Ectodermal cell (in vitro differentiated cells): ENCODE measurements at regions not wholly inside any gene's neighbourhood (a gene's known extent, or its start where the extent isn't known, plus 50 kb on each side); places are given as distances from the start of the nearest gene placed in this dataset.

Source experiments
- H3K27ac ChIP-seq: 2 replicates; pipeline ENCODE4 v1.7.0; 2013; ENCODE audit warnings: mild to moderate bottlenecking, low read depth, low read length; ENCODE audit not compliant: insufficient read depth, poor library complexity, severe bottlenecking
- H3K27me3 ChIP-seq: 2 replicates; pipeline ENCODE4 v1.7.0; 2013; ENCODE audit warnings: mild to moderate bottlenecking, low read length; ENCODE audit not compliant: insufficient read depth, control insufficient read depth, poor library complexity, severe bottlenecking
- H3K36me3 ChIP-seq: one replicate; pipeline ENCODE4 v1.7.0; 2013; ENCODE audit warnings: low read length; ENCODE audit not compliant: control insufficient read depth, insufficient read depth
- H3K4me1 ChIP-seq: one replicate; pipeline ENCODE4 v1.7.0; 2013; ENCODE audit warnings: low read length; ENCODE audit not compliant: control insufficient read depth, insufficient read depth
- H3K4me3 ChIP-seq: 2 replicates; pipeline ENCODE4 v1.7.0; 2013; ENCODE audit warnings: low read depth, low read length, control low read depth; ENCODE audit not compliant: insufficient read depth
- H3K9me3 ChIP-seq: 2 replicates; pipeline ENCODE4 v1.7.0; 2013; ENCODE audit warnings: mild to moderate bottlenecking, low read length, moderate library complexity; ENCODE audit not compliant: control insufficient read depth
- WGBS, 2 experiments: methylation state at CpG; one replicate each; pipeline ENCODE4 v1.1.7; 2013; ENCODE audit warnings: missing lambda C conversion rate in 2 of 2; 5-methylcytosine and 5-hydroxymethylcytosine counted together

DNA sequence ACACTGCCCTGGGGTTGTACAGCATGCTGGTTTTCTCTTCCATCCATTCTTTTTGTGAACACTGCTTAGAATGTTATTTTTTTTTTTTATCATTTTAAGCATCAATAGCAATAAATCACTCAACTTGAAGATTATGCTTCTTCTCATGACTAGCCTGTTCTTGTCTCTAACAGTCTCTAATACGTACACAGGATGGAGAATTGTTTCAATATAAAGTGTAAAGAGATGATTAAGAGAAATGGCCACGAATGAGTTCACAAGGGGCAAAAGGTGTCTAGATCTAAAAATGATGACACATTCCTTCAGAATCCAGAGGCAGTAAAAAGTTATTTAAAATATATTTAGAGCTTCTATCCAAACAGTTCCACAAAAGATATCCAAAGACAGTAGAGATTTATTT lies 390.2 kb downstream of the HDGFL1 start:
- Histone ChIP-seq H3K4me1 (no peaks in the 10 kb centered on the region), H3K36me3 (no peaks in the 10 kb centered on the region), H3K27me3 (no peaks in the 10 kb centered on the region), H3K9me3 (no peaks in the 10 kb centered on the region), H3K4me3 (no peak overlapping the region), H3K27ac (no peak overlapping the region)
- 90 to 100% methylated on average over 2 of the region's 2 CpGs for WGBS, 2 experiments

DNA sequence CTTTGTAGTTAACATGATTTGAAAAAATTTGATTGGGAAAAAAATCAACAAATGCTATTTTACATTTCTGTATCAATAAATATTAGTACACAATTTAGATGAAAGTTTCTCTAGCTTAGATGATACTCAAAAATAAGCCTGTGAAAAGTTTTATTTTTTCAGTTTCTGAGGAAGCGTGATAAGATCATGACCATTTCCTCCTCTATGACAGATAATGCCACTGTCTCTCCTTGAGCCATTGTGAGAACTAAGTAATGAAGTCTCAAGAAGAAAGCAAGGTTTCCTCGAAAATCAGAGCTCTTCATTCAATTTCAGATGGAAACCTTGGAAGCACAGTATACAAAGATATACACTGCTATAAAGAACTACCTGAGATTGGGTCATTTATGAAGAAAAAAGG lies 395.0 kb downstream of the HDGFL1 start:
- H3K27ac ChIP-seq: no peak overlapping the region
- WGBS, 2 experiments: 95 to 100% methylated on average over 2 of the region's 2 CpGs
- no peak overlapping the region for H3K4me3 ChIP-seq
- H3K9me3 ChIP-seq: no peaks in the 10 kb centered on the region
- H3K4me1 ChIP-seq: no peaks in the 10 kb centered on the region
- H3K36me3 ChIP-seq: no peaks in the 10 kb centered on the region
- no peaks in the 10 kb centered on the region for H3K27me3 ChIP-seq

DNA sequence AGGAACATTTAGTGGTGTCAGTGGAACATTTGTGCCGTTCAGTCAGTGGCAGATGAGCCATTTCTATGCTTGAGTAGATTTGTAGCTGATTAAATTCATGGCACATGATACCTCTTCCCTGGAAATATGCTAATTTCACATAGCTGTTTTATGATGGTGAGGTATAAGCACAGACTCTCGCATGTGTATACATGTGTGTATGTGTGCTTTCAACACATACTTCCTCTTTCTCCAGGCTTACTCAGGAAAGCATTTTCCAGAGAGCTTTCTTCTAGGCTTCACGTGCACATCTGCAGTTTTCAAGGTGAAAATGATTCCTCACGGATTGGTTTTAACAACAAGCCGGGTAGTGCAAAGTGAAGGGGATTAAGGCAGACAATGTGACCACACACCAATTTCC lies 396.5 kb downstream of the HDGFL1 start:
- 84 to 94% methylated on average over 4 to 5 of the region's 5 CpGs for WGBS, 2 experiments
- Histone ChIP-seq H3K9me3 (no peaks in the 10 kb centered on the region), H3K36me3 (no peaks in the 10 kb centered on the region), H3K27me3 (no peaks in the 10 kb centered on the region), H3K27ac (no peak overlapping the region), H3K4me1 (no peaks in the 10 kb centered on the region), H3K4me3 (no peak overlapping the region)

DNA sequence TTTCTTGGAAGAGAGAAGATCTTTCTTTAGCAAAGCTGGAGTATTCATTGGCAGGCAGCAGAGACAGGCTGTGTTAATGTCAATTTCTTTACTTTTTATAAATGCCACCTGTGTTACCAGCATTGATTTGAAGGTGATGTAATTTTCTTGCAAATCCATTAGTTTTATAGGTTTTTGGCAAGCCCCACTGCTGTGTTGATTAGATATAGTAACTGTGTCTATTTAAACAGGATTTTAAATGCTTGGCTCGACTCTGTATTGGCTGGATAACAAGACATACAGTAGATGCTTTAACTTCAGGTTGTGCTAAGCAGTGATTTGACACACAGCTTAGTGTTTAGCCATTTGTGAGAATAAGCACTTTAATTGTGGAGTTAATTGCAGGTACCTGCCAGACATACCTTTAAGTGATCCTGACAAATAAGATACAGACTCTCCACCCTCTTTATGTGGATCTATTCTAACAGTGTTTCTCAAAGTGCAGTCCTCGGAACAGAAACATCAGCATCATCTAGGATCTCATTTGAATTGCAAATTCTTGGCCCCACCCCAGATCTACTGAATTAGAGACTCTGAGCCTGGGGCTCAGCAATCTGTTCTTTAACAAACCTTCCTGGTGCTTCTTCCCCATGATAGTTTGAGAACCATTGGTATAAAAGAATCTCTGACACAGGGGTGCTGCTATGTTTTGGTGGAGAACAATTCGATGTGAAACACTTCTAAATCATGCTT lies 397.5 kb downstream of the HDGFL1 start:
- no peaks in the 10 kb centered on the region for H3K4me1 ChIP-seq
- no peaks in the 10 kb centered on the region for H3K36me3 ChIP-seq
- H3K4me3 ChIP-seq: no peak overlapping the region
- H3K27me3 ChIP-seq: no peaks in the 10 kb centered on the region
- no peaks in the 10 kb centered on the region for H3K9me3 ChIP-seq
- 90 to 96% methylated on average over 2 of the region's 3 CpGs for WGBS, 2 experiments
- H3K27ac ChIP-seq: no peak overlapping the region

DNA sequence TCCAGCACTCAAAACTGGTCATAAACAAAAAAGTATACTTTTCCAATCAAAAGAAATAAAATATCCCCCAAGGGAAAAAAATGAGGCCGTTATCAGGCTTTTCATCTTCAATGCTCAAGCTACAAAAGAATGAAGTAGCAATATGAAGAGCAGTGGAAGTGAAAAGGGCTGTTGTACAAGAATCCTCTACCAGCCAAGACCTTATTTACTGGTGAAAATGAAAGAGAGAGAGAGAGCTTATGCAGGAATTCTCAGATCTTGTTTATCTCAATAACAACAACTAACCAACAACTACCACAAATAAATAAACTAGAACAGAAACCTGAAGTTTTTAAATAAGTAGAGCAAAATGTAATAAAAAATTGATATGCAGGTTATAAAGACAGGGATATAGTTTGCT lies 400.6 kb downstream of the HDGFL1 start:
- Histone ChIP-seq H3K27ac (no peak overlapping the region), H3K27me3 (no peaks in the 10 kb centered on the region), H3K9me3 (no peaks in the 10 kb centered on the region), H3K4me3 (no peak overlapping the region), H3K4me1 (no peaks in the 10 kb centered on the region), H3K36me3 (no peaks in the 10 kb centered on the region)
- 92% methylated on average over 1 of the region's 1 CpG; no CpG with 5 or more reads in 1 of the 2 experiments for WGBS, 2 experiments

DNA sequence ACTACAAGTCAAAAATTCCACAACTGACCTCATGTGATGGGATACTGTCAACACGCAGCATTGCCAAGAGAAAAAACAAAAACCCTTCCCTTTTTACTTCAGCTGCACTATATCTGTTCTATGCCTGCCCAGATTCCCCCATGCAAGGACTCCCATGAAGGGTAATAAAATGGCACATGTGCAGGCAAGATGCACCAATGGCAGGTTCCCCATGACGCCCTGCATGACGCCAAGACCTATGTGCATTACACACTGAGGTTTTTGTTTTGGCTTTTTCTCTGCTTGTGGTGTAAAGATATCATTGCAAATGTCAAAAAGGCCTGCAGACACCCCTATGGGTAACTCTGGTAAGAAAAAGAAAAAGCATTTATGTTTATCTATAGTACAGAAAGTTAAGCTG lies 403.4 kb downstream of the HDGFL1 start:
- Histone ChIP-seq H3K4me3 (no peak overlapping the region), H3K4me1 (no peaks in the 10 kb centered on the region), H3K27ac (no peak overlapping the region), H3K9me3 (no peaks in the 10 kb centered on the region), H3K27me3 (no peaks in the 10 kb centered on the region), H3K36me3 (no peaks in the 10 kb centered on the region)
- 93 to 99% methylated on average over 3 of the region's 3 CpGs for WGBS, 2 experiments

DNA sequence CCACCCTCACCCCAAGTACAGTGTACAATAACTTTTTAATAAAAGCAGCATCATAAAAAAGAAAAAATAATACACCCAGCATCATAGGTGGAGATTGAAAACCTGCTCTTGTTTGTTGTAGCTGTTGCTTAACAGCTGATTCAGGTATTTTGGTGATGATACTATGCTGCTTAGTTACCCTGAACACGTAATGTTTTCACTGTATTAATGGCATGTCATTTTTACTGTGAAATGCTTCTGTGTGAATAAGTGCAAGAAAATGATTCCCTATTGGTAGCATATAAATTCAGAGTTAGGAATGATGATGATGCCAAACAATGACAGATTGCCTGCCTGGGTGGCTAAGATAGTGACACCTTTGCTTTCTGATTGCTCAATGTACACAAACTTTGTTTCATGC lies 405.7 kb downstream of the HDGFL1 start:
- Histone ChIP-seq H3K36me3 (no peaks in the 10 kb centered on the region), H3K27ac (no peak overlapping the region), H3K9me3 (no peaks in the 10 kb centered on the region), H3K4me3 (no peak overlapping the region), H3K4me1 (no peaks in the 10 kb centered on the region), H3K27me3 (no peaks in the 10 kb centered on the region)
- WGBS, 2 experiments: 100% methylated on average over 1 of the region's 1 CpG

DNA sequence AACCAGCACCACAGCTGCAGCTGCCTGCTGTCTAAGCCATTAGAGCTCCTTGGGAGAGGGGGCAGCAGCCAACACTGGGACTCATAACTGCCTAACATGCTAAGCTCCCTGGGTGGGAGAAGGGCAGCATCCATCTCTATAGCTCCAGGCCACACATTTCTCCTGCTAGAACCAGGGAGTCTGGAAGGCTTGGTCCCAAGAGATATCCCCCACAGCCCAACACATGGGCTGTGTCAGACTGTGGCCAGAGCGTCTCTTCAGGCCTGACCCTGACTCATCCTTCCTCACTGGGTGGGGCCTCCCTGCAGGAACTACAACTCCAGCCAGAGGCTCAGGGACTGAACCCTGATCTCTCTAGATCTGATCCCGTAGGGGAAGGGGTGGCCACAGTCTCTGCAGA lies 411.1 kb downstream of the HDGFL1 start:
- H3K27me3 ChIP-seq: no peaks in the 10 kb centered on the region
- H3K36me3 ChIP-seq: no peaks in the 10 kb centered on the region
- WGBS, 2 experiments: 88 to 98% methylated on average over 2 of the region's 2 CpGs
- no peak overlapping the region for H3K27ac ChIP-seq
- H3K4me1 ChIP-seq: no peaks in the 10 kb centered on the region
- no peak overlapping the region for H3K4me3 ChIP-seq
- H3K9me3 ChIP-seq: no peaks in the 10 kb centered on the region

DNA sequence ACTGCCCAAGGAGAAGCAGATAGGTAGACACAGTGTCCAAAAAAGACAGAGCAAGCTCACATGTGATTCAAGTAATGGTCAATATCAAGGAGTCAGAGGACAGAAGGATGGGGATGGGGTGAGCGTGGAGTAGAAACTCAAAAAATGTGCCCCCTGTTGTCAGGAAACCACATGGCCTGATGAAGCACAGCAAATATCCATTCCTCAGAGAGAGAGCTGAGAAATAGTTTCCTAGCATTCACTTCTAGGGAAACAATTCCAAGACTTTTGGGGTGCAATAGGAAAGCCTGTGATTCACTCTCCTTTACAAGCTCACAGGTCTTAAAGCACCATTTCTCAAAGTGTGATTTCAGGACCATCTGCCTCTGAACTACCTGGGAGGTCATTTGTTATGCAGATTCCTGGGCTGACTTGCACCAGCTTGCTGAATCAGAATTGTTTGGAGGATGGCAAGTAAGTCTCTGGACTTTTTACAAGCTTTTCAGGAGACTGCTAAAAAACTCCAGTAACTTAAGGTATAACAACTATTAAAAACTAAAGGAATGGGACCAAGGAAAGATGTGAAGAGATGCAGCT lies 432.8 kb downstream of the HDGFL1 start:
- WGBS, 2 experiments: 76 to 79% methylated on average over 1 of the region's 1 CpG
- no peaks in the 10 kb centered on the region for H3K27me3 ChIP-seq
- H3K9me3 ChIP-seq: no peaks in the 10 kb centered on the region
- H3K4me3 ChIP-seq: no peak overlapping the region
- no peaks in the 10 kb centered on the region for H3K36me3 ChIP-seq
- H3K4me1 ChIP-seq: no peaks in the 10 kb centered on the region
- no peak overlapping the region for H3K27ac ChIP-seq

DNA sequence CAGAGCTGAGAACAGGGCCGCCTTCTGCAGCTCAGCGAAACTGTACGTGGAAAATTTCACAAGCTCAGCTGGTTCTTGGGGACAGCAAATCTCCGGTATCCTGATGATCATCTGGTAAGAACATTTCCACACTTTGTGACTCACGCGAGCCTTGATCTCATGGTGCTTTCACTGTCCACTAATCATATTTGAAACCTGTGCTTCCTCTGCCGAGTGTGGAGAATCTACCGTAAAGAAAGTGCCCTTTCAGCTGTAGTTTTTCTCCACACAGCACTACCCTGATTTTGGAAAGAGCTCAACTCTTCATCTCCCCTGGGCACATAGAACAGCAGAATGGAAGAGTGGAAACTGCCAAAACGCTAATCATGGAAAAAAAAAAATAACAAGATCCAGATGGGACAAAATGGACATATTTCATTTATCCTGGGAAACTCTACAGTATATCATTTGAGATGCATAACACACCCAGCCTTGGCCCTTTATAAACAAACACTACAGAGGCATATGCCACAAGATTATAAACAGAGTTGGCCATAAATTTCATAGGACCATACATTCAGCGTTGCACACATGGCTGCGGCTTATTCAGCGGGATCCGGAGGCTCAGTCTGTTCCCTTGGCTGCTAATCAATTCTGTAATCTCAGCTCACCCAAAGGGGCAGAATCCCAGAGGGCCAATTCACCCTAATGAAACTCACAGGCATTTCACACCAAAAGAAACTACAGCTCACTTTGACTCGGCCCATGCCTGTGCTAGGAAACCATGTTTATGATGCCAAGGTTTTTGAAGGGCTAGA lies 434.5 kb downstream of the HDGFL1 start:
- Histone ChIP-seq H3K36me3 (no peaks in the 10 kb centered on the region), H3K9me3 (no peaks in the 10 kb centered on the region)

More for the DNA sequence above, 434.5 kb downstream of the HDGFL1 start:
- Histone ChIP-seq H3K4me3 (no peak overlapping the region), H3K27me3 (no peaks in the 10 kb centered on the region), H3K4me1 (no peaks in the 10 kb centered on the region), H3K27ac (no peak overlapping the region)
- 95 to 96% methylated on average over 14 of the region's 14 CpGs for WGBS, 2 experiments
